HG03280 (cell line): ENCODE measurements at regions not wholly inside any gene's neighbourhood (a gene's known extent, or its start where the extent isn't known, plus 50 kb on each side); places are given as distances from the start of the nearest gene placed in this dataset.

ENCODE experiments used
- ATAC-seq: cut with Tn5 transposase; IDR thresholded peaks from one replicate; pipeline ENCODE4 v1.9.1; 2021; ENCODE audit warnings: mild to moderate bottlenecking, moderate library complexity; ENCODE audit not compliant: unreplicated experiment

GRCh38 chr2:64704161-64704560 lies 50.4 kb upstream of the SERTAD2 start:
- no peak for ATAC-seq

- ATAC-seq = no peak
Observed at GRCh38 chr2:64704996-64705395, 51.3 kb upstream of the SERTAD2 start.

- ATAC-seq = no peak
Observed at GRCh38 chr2:64707276-64707675, 53.6 kb upstream of the SERTAD2 start.

GRCh38 chr2:64708829-64709228 lies 55.1 kb upstream of the SERTAD2 start:
- no peak for ATAC-seq

GRCh38 chr2:64711252-64711800 lies 57.6 kb upstream of the SERTAD2 start:
- ATAC-seq = no peak

- no peak for ATAC-seq
Observed at GRCh38 chr2:64713686-64714085, 60.0 kb upstream of the SERTAD2 start.

GRCh38 chr2:64716569-64716968 lies 62.9 kb upstream of the SERTAD2 start:
- ATAC-seq = no peak

- ATAC-seq = no peak
Observed at GRCh38 chr2:64718250-64718885, 64.7 kb upstream of the SERTAD2 start.

- no peak for ATAC-seq
Observed at GRCh38 chr2:64720535-64721319, 67.0 kb upstream of the SERTAD2 start.

GRCh38 chr2:64721320-64721623 lies 67.6 kb upstream of the SERTAD2 start:
- ATAC-seq = no peak

GRCh38 chr2:64722291-64723044 lies 68.8 kb upstream of the SERTAD2 start:
- no peak for ATAC-seq

GRCh38 chr2:64727013-64727767 lies 73.5 kb upstream of the SERTAD2 start:
- ATAC-seq = peak; percentile 85

GRCh38 chr2:64727843-64728463 lies 74.2 kb upstream of the SERTAD2 start:
- no peak for ATAC-seq

- no peak for ATAC-seq
Observed at GRCh38 chr2:64730551-64731262, 77.0 kb upstream of the SERTAD2 start.

- no peak for ATAC-seq
Observed at GRCh38 chr2:64731263-64731643, 77.5 kb upstream of the SERTAD2 start.

GRCh38 chr2:64731746-64732145 lies 78.0 kb upstream of the SERTAD2 start:
- no peak for ATAC-seq

GRCh38 chr2:64732146-64732545 lies 78.4 kb upstream of the SERTAD2 start:
- no peak for ATAC-seq

GRCh38 chr2:64735504-64735903 lies 81.8 kb upstream of the SERTAD2 start:
- no peak for ATAC-seq

- no peak for ATAC-seq
Observed at GRCh38 chr2:64737547-64737946, 83.8 kb upstream of the SERTAD2 start.

GRCh38 chr2:64738026-64738425 lies 84.3 kb upstream of the SERTAD2 start:
- ATAC-seq = no peak
